Testis (tissue), 2 donors: ENCODE measurements at regions not wholly inside any gene's neighbourhood (a gene's known extent, or its start where the extent isn't known, plus 50 kb on each side); places are given as distances from the start of the nearest gene placed in this dataset.
A peak's percentile ranks its signal among the peaks of the same experiment; 100 is the strongest.
"Not testable (repeated sequence)": the region's sequence is repeated elsewhere in the genome, so short reads cannot be mapped to it uniquely, and the experiment has no call there.

Experiments used
- DNase-seq: peaks from one replicate; pipeline ENCODE4 v3.0.0-alpha.2; 2019
- H3K27ac ChIP-seq, 2 donors: fragments of 200-600 bp; sonication (generic); one replicate each; pipeline ENCODE4 v1.5.1; 2019
- H3K27me3 ChIP-seq: fragments of 200-600 bp; sonication (generic); one replicate; pipeline ENCODE4 v1.5.1; 2019
- H3K36me3 ChIP-seq: fragments of 200-600 bp; sonication (generic); one replicate; pipeline ENCODE4 v1.5.1; 2017; ENCODE audit warnings: low read depth; ENCODE audit errors: missing control alignments
- H3K4me1 ChIP-seq: fragments of 200-600 bp; sonication (generic); one replicate; pipeline ENCODE4 v1.5.1; 2019
- H3K4me3 ChIP-seq, 2 donors: fragments of 200-600 bp; sonication (generic); one replicate each; pipeline ENCODE4 v1.5.1; 2017 to 2019
- H3K9me3 ChIP-seq: fragments of 200-600 bp; sonication (generic); one replicate; pipeline ENCODE4 v1.5.1; 2017
- CTCF ChIP-seq, 3 experiments: fragments of 450-650 bp in 2 of 3; fragments of 200-600 bp in 1 of 3; sonication (generic) in 1 of 3; IDR thresholded peaks; one replicate each; pipeline ENCODE4 v1.5.1; 2016 to 2019; ENCODE audit warnings: antibody characterized with exemption in 3 of 3, mild to moderate bottlenecking in 2 of 3, moderate library complexity in 1 of 3
- WGBS, 2 donors: methylation state at CpG; one replicate each; pipeline ENCODE4 v1.1.5; 2018; 5-methylcytosine and 5-hydroxymethylcytosine counted together
- intact Hi-C: fragments of 100-400 bp; cut with DNase I; formaldehyde crosslinking; loops from one replicate; pipeline ENCODE4 v1.15.1; 2023; ENCODE audit warnings: low total_unique reads

- H3K4me3 ChIP-seq, H3K27ac ChIP-seq, H3K27me3 ChIP-seq, DNase-seq, intact Hi-C loops, H3K4me1 ChIP-seq, H3K36me3 ChIP-seq, H3K9me3 ChIP-seq: not testable (repeated sequence)
- 63 to 74% methylated on average over 2 of the region's 2 CpGs for WGBS, 2 donors
Measured at GRCh38 chr1:273772-274171, 177.7 kb downstream of the OR4F29 start.

GRCh38 chr1:267815-268214 lies 183.7 kb downstream of the OR4F29 start:
- H3K27me3 ChIP-seq, intact Hi-C loops, H3K9me3 ChIP-seq, H3K4me3 ChIP-seq, H3K27ac ChIP-seq, H3K4me1 ChIP-seq, H3K36me3 ChIP-seq: not testable (repeated sequence)
- TF ChIP-seq CTCF (IDR thresholded peaks at IDR 0.05): peak; percentile 19 to 47 (median 31)
- WGBS, 2 donors: 15 to 17% methylated on average over 5 of the region's 5 CpGs
- peak; percentile 87 for DNase-seq
